Left lobe of liver (tissue), 2 donors: ENCODE measurements at regions not wholly inside any gene's neighbourhood (a gene's known extent, or its start where the extent isn't known, plus 50 kb on each side); places are given as distances from the start of the nearest gene placed in this dataset.
"Not testable (repeated sequence)": the region's sequence is repeated elsewhere in the genome, so short reads cannot be mapped to it uniquely, and the experiment has no call there.

Experiments used
- ATAC-seq: fragments of 200-7000 bp; cut with Tn5 transposase; one replicate; pipeline ENCODE4 v1.9.1; 2020; ENCODE audit warnings: mild to moderate bottlenecking, moderate library complexity
- DNase-seq: peaks from one replicate; pipeline ENCODE4 v3.0.0-alpha.2; 2020; ENCODE audit warnings: low spot score
- donor health status: DM: no; HTN: no; CAD: no; lungs with moderate emphysema.
- donor health status: DM: no; HTN: yes; CAD: no.

DNA sequence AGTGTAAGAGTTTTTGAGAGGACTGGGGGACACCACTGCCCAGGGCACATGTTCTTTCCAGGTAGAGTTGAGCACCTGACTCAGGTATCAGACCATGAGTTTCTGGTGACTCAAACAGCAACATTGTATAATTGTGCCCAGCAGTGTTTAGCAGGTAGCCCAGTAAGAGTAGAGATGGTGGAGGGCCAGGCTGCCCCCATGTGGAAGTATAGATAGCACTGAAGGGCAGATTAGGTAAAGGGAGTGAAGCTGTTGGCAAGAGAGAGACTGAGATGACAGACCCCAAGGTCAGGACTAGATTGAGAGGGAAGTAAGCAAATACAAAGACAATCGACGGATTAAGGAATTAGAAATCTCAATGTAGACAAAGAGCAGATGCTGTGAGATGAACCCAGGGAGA is 74.6 kb downstream of the TRIM42 start:
- ATAC-seq (no peak), DNase-seq (no peak)

DNA sequence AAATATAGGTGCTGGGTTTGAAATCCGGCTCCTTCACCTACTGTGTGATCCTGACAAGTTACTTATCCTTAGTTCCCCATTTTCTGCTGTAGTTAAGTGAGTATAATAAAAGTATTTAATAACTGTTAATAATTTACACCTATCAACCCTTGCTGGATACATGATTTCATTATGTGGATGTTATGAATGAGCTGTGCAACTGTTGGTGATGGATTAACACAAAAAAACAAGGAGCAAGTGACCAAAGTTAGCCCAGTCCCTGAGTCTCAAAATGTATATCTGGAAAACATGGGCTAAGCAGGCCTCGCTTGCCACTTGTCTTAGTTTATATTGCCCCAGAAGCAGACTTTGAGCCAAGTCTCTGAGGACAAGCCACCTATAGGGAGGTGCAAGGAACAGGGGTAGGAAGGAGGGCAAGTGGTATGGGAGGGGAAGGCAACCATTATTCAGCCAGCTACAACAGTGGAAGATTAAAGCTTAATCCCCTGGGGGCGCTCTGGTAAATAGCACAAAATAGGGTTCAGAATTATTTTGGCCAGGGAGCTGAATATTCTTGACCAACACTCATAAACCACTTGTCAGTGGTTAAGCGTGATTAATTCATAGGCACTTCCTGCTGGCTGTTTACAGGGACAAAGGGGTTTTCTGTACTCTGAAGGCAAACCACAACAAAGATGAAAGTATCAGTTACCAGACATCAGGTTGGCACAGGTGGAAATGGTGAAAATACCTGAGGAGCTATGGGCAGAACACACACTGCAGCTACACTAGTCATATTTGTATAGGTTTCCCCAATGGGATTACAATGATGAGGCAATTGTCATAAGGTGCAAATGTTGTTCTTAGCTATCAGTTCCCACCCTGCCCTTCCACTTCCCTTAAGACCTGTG is 76.2 kb downstream of the TRIM42 start:
- ATAC-seq, result no peak
- no peak for DNase-seq

DNA sequence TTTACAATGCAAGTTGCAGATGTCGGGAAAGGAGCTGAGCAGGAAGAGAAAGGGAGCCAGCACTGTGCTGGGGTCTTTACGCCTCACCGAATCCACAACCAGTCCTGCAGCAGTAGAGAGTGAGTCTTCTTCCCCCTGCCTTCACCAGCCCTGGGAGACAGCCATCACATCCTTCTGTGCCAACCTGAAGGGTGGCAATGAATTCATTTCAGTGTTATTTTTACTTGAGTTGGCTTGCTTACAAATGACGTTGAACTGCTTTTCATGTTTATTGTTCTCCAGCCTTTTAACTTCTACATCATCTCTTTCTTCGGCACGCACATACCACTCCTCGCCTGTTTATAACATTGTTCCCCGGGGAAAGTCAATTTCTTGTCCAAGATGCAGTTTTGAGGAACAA is 77.1 kb downstream of the TRIM42 start:
- no peak for ATAC-seq
- DNase-seq, result no peak

DNA sequence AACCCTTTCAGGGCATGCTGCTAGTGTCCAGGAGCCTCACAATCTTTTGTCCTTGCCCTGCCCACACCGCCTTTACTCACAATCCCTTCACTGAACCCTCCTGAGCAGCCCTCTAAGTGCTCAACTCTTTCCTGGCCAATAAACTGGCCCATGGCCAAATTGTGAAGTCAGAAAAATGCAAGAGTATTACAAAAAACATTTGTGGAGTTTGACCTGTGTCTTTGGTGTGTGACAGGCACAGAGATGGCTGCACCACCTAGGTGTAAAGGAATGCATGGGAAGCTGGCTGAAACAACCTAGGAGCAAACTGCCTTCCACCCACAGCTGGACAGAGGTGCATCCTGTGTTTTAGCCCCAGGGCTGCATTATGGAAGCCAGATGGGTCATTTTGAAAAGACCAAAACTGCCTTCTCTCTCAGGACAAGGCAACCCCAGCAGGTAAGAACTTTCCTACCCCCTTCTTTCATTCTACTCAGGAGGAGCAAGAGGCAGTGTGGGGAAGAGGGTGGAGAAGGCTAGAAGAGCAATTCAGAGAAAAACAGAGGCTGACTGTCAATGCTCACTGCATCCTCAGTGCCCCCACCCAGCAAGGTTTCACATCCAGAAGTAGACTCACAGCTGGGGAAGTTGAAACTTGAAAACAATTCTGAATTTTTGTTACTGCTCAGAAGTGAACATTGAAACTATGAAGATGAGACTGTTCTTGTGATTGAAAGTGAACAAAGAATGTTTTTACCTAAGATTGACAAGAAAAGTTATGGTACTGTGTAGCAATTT is 78.6 kb downstream of the TRIM42 start:
- DNase-seq (no peak), ATAC-seq (no peak)

DNA sequence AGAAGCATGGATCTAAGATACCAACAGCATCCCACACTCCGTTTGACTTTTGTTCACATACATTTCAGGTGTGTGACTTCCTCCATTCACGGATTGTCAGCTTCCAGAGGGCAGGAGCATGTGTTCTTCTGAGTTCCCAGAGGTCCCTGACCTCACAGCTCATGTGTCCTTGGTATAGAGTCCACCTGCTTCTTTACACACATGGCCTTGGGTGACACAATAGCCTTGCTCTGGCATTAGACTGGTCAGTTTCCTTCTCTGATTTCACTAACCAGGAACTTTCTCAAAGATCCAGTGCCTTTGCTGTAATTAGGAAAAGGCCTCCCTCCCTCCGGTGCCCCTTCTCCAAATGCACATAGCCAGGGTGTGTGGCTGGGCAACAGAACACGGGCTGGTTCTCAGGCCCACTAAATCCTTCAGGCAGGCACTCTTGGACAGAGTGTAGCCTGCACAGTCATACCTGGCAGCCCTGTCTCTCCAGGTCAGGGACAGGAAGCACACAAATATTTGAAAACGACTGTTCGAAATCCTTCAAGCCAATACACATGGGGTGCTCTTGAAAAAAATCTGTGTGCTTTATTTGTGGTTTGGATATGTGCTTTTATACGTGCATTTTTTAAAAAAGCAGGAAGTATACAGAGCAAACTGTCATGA is 81.1 kb downstream of the TRIM42 start:
- ATAC-seq (no peak), DNase-seq (no peak)

DNA sequence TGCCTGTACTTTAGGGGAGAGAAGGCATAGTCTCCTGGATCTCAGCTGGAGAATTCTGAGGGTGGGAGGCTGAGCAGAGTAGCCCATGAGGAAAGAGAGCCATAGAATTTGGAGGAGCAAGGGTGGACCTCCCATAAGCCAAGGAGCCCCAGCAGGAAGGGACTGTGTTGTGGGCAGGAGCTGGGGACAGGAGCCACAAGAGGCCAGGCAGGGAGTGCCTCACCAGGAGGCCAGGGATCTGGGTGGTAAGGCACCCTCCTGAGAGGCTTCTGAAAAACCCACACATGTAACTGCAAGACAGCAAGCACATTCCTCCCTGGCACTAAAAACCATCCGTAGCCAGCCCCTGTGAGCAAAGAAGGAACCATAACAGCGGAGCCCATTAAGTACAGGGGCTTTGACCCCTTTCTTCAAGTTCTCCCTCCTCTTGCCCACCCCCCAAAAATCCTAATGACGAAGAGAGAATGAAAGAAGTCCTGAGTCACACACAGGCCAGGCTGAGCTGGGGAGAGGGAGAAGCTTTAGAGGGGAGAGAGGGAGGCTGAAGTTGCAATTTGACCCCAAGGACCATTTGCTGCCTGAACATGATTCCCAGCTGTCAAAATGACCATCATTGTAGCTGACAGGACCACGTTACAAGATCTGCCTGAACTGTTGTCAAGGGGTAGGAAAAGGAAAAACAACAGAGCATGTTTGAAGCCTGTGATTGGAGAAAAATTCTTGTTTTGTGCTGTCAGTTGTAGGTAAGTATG is 82.6 kb downstream of the TRIM42 start:
- DNase-seq (no peak), ATAC-seq (no peak)

DNA sequence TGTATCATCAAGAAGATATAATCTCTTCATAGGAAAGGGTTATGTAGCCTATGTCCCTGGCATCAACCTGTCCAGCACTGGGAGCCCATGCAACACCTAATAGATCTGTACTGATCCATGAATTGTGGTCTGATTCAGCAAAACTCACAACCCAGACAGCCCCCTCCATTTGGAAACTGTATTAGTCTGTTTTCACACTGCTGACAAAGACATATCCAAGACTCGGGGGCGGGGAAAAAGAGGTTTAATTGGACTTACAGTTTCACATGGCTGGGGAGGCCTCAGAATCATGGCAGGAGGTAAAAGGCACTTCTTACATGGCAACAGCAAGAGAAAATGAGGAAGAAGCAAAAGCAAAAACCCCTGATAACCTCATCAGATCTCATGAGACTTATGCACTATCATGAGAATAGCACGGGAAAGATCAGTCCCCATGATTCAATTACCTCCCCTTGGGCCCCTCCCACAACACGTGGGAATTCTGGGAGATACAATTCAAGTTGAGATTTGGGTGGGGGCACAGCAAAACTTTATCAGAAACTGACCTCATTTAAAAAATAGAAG is 83.3 kb downstream of the TRIM42 start:
- no peak for DNase-seq
- no peak for ATAC-seq

DNA sequence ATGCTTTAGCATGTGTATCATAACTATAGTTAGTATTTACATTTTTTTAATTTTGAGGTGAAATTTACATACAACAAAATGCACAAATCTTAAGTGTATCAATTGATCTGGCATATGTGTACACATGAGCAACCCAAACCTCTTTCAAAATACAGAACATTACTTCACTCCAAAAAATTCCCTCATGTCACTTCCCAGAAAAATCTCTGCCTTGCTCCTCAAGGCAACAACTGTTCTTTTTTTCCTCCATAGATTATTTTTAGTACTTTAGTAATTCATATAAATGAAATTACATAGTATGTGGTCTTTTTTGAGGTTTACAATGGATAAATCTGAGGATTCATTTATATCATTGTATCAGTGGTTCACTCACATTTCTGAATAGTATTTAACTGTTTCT is 84.9 kb downstream of the TRIM42 start:
- no peak for DNase-seq
- ATAC-seq, result no peak

DNA sequence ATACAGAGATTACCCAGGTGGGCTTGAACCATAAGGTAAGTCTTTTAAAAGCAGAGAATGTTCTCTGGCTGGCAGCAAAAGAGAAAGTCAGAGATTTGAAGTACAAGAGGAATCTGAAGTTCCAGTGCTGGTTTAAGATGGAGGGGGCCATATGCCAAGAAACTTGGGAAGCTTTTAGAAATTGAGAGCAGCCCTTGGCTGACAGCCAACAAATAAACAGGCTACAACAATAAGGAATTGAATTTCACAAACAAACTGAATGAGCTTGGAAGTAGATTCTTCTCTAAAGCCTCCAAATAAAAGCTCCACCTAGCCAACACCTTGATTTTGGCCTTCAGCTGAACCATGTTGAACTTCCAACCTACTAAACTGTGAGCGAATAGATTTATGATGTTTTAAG is 85.7 kb downstream of the TRIM42 start:
- no peak for ATAC-seq
- no peak for DNase-seq

DNA sequence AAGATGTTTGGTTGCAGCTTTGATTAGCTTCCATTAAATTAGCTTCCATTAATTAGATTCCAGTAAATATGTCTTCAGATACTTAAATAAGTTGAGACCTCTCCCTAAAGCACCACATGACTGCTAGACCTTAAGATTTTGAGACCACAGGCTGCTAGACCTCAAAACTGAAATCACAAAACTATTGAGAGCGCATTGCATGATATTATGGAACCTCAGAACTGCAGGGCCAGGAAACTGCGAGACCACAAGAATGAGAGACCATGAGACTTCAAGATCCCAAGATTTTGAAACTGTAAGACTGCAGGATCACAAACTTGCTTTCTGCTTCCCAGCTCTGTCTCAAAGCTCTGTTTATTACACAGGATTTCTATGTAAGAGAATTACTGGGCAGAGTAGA is 87.4 kb downstream of the TRIM42 start:
- ATAC-seq, result no peak
- no peak for DNase-seq

DNA sequence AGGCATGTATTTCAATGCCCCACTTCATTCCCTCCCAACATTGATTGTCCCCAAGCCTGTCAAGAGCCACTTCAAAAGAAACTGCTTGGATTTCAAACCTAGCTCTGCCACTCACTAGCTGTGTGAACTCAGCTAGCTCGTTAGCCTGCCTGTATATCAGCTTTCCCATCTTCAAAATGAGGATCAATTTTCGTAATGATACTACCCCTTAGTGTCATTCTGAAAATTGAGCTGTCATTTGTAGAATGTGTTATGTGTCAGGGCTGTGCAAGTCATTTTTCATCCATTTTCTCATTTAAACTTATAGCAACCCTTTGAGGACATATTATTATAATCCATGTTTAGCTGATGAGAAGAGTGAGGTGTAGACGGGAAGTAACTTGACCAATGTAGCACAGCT is 88.6 kb downstream of the TRIM42 start:
- no peak for ATAC-seq
- no peak for DNase-seq

DNA sequence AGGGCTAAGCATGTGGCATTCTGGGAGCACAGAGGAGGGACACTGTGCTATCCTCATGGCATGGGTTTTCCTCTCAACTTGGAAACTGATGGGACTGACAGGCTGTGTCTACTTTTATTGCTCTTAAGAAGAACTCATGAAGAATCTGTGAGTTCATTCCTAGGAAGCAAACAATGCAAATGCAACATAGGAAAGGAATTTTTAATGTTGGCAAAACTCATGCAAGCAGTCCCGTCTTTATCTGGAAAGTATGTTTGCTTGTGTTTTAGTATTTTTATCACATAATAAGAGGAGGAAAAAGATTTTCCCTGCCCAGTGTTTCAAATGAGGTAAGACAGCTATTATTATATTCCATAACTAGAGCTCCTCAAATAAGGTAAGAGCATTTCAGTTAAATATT is 89.7 kb downstream of the TRIM42 start:
- no peak for DNase-seq
- ATAC-seq, result no peak

DNA sequence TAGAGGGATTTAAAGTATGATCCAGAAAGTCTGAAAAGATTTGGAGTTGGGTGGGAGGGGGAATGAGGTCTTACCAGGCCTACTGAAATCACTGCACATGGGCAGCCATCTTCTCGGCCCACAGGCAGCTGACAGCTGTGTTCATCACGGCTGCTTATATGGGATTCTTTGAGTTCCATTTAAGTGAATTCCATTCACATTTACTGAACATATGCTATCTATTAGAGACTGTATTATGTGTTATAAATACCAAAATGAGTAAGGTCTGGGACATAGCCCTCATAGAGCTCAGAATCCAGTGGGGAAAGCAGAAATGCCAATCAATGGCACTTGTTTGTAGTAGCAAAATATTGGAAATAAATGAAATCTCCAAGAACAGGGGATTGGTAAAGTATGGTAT is 91.1 kb downstream of the TRIM42 start:
- DNase-seq, result no peak
- no peak for ATAC-seq

DNA sequence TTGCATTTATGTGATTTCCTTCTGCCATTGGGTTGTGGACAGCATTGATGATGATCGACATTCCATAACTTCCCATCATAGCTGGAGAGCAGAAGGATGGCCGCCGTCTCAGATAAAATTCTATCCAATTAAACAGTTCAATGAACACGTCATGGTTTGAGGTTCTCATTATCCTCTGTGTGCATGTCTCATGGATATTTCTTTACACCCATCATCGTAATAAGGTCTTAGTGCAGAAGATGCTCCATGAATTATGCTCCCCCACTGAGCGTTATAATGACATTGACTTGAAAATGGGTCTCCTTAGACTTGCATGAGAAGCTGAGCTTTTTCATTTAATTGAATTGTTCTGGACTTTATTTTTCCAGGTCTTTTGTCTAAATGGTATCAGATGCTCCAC is 92.1 kb downstream of the TRIM42 start:
- no peak for DNase-seq
- ATAC-seq, result no peak

DNA sequence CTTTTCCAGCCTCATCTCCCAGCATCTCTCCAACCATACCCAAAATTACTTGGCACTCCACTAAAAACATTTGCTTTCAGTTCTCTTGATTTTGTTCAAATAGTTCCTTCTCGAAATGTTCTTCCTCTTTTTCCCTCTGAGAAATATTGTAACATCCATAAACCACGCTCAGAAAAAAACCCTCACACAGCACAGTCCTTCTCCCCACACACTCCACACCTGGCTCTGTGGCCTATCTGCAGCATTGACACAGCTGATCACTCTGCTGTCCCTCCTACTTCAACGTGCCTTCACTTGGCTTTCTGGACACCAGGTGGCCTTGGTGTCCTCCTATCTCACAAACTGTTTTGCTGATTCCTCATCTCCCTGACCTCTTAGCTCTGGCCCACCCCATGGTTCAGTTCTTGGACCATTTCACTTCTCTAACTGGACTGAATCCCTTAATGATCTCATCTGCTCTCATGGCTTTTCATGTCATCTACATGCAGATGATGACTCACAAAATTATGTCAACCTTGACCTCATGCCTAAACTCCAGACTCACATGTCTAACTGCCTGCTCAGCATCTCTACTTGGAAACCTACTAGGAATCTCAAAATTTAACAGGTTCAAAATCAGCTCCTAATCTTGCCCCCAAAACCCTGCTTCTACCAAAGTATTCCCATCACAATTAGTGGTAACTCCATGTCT is 93.3 kb downstream of the TRIM42 start:
- ATAC-seq (no peak), DNase-seq (no peak)

DNA sequence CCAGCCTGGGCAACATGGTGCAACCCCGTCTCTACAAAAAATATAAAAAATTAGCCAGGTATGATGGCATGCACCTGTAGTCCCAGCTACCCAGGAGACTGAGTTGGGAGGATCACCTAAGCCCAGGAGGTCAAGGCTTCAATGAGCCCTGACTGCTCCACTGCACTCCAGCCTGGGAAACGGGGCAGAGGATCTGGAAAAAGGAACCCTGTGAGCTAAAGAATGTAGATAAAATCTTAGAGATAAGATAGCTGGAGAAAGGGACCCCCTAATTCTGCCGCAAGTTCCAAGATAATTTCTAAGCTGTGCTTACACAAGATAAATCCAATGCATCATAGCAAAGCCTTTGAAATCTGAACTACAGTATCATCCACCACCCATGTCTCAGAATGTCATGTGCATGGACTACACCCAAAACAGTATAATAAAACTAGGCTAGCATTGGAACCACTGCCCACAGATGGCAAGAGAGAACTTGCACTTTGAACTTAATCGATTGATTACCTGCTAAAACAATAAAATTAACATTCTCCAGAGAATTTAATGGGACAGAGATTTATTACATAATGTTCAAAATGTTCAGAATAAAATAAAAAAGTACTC is 99.9 kb downstream of the TRIM42 start:
- ATAC-seq, result no peak
- DNase-seq, result no peak

DNA sequence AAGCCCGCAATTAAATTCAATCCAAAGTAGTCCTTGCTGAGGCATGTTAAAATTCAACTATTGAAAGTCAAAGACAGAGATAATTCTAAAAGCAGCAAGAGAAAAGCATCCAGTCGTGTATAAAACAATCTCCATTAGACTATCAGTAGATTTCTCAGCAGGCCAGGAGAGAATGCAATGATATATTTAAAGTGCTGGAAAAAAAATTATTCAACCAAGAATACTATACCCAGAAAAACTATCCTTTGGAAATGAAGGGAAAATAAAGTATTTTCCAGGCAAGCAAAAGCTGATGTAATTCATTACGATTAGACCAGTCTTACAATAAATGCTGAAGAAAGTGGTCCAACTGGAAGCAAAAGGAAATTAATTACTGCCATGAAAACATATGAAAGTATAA is 113.5 kb downstream of the TRIM42 start:
- ATAC-seq, result no peak
- DNase-seq, result no peak

DNA sequence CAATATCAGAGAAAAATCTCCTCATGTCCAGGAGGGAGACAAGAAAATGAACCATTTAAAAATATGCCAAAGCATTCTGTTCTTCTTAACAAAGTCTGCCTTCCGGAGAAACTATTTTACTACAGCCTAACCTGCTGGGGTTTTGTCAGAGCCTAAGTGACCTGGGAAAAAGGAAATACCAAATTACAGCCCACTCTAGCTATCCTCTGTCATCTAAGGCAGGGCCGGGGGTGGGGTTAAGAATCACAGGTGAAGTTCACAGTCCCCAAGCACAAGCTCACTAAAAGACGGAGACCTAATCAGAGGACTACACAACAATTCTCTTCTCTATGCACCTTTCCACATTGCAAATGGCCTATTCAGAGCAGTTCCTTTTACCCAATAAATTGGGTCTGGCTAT is 116.6 kb downstream of the TRIM42 start:
- DNase-seq (no peak), ATAC-seq (no peak)

DNA sequence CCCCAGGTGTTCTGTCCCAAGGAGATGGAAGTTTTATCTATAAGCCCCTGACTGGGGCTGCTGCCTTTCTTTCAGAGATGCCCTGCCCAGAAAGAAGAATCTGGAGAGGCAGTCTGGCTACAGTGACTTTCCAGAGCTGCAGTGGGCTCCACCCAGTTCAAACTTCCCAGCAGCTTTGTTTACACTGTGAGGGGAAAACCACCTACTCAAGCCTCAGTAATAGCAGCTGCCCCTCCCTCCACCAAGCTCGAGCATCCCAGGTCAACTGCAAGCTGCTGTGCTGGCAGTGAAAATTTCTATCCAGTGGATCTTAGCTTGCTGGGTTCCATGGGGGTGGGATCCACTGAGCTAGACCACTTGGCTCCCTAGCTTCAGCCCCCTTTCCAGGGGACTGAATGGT is 125.0 kb downstream of the TRIM42 start:
- ATAC-seq, DNase-seq: not testable (repeated sequence)

DNA sequence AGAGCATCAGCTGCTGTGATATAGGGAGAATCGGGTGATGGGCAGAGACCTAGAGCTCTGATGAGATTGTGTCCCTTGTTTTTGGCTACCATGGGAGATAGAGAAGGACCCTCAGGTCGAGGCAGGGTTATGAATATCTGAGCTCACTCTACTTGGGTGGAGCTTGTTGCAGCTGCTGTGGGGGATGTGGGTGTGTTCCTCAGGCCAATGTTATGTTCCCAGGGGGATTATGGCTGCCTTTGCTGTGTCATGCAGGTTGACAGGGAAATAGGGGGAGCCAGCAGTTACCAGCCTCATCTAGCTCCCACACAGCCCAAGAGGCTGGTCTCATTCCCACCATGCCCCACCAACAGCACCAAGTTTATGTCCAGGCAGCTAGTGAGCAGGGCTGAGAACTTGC is 131.5 kb downstream of the TRIM42 start:
- ATAC-seq (no peak), DNase-seq (no peak)
